Loucy (cell line): ENCODE measurements at regions not wholly inside any gene's neighbourhood (a gene's known extent, or its start where the extent isn't known, plus 50 kb on each side); places are given as distances from the start of the nearest gene placed in this dataset.

Experiments used
- H2AFZ ChIP-seq: fragments of 200-600 bp; sonication (generic); 2 replicates; pipeline ENCODE4 v1.6.0; 2016; ENCODE audit warnings: antibody characterized with exemption, mild to moderate bottlenecking, low read length, moderate library complexity
- H3F3A ChIP-seq: fragments of 200-600 bp; 2 replicates; pipeline ENCODE4 v1.6.0; 2016; ENCODE audit warnings: antibody characterized with exemption, low read depth, mild to moderate bottlenecking
- H3K27me3 ChIP-seq: fragments of 200-600 bp; sonication (generic); 2 replicates; pipeline ENCODE4 v1.6.1; 2014; ENCODE audit warnings: low read length, mild to moderate bottlenecking; ENCODE audit not compliant: insufficient read depth, poor library complexity, severe bottlenecking
- H3K36me3 ChIP-seq: fragments of 200-600 bp; sonication (generic); 2 replicates; pipeline ENCODE4 v1.6.1; 2016; ENCODE audit warnings: low read length; ENCODE audit not compliant: insufficient read depth
- H3K4me1 ChIP-seq: fragments of 200-600 bp; sonication (generic); 2 replicates; pipeline ENCODE4 v1.5.1; 2014; ENCODE audit warnings: low read length, mild to moderate bottlenecking; ENCODE audit not compliant: insufficient read depth, poor library complexity, severe bottlenecking
- H3K4me2 ChIP-seq: fragments of 200-600 bp; sonication (generic); 2 replicates; pipeline ENCODE4 v1.6.0; 2014; ENCODE audit warnings: antibody characterized with exemption, low read length, low read depth, mild to moderate bottlenecking; ENCODE audit not compliant: poor library complexity, severe bottlenecking
- H3K4me3 ChIP-seq: fragments of 200-600 bp; sonication (generic); 2 replicates; pipeline ENCODE4 v1.5.1; 2014; ENCODE audit warnings: low read length, mild to moderate bottlenecking, mixed read lengths; ENCODE audit not compliant: poor library complexity, severe bottlenecking
- H3K79me2 ChIP-seq: fragments of 200-600 bp; sonication (generic); 2 replicates; pipeline ENCODE4 v1.6.1; 2014; ENCODE audit warnings: low read length; ENCODE audit not compliant: insufficient read depth
- H3K9ac ChIP-seq: fragments of 200-600 bp; sonication (generic); 2 replicates; pipeline ENCODE4 v1.6.0; 2014; ENCODE audit warnings: mild to moderate bottlenecking, low read depth, low read length, moderate library complexity; ENCODE audit not compliant: poor library complexity, severe bottlenecking
- H3K9me2 ChIP-seq: fragments of 200-600 bp; sonication (generic); replicated peaks from 2 replicates; pipeline ENCODE4 v1.6.1; 2016; ENCODE audit warnings: low read depth, low read length, mixed read lengths
- H3K9me3 ChIP-seq: fragments of 200-600 bp; sonication (generic); 2 replicates; pipeline ENCODE4 v1.6.1; 2014; ENCODE audit warnings: mild to moderate bottlenecking, antibody characterized with exemption, low read length, low read depth; ENCODE audit not compliant: insufficient read depth
- H4K20me1 ChIP-seq: fragments of 200-600 bp; sonication (generic); 2 replicates; pipeline ENCODE4 v1.6.0; 2014; ENCODE audit warnings: antibody characterized with exemption, low read length, mild to moderate bottlenecking; ENCODE audit not compliant: insufficient read depth, poor library complexity, severe bottlenecking
- CTCF ChIP-seq: fragments of 200-600 bp; sonication (generic); conservative IDR thresholded peaks from 2 replicates; pipeline ENCODE4 v1.5.1; 2014; ENCODE audit warnings: mild to moderate bottlenecking, antibody characterized with exemption, low read length
- EZH2phosphoT487 ChIP-seq: fragments of 200-600 bp; IDR thresholded peaks from 2 replicates; pipeline ENCODE4 v1.6.1; 2018; ENCODE audit warnings: antibody characterized with exemption, mild to moderate bottlenecking, moderate library complexity, borderline replicate concordance

- H3K4me3 ChIP-seq = no peak overlapping the region
- no peaks in the 10 kb centered on the region for H3K9me3 ChIP-seq
- TF ChIP-seq EZH2phosphoT487 (no peak), CTCF (no peak)
- H3K27me3 ChIP-seq = no peaks in the 10 kb centered on the region
- no peak overlapping the region for H3K9ac ChIP-seq
- no peak overlapping the region for H2AFZ ChIP-seq
- no peaks in the 10 kb centered on the region for H3K9me2 ChIP-seq
- no peaks in the 10 kb centered on the region for H3K36me3 ChIP-seq
- no peaks in the 10 kb centered on the region for H3F3A ChIP-seq
- H4K20me1 ChIP-seq = no peaks in the 10 kb centered on the region
- H3K4me1 ChIP-seq = no peaks in the 10 kb centered on the region
- H3K4me2 ChIP-seq = no peak overlapping the region
- no peaks in the 10 kb centered on the region for H3K79me2 ChIP-seq
Measured at GRCh38 chr13:86309881-86310280, 510.7 kb upstream of the SLITRK6 start.

GRCh38 chr13:86313421-86313820 is 514.2 kb upstream of the SLITRK6 start:
- no peak for TF ChIP-seq CTCF
- TF ChIP-seq EZH2phosphoT487 = no peak
- H3K9me2 ChIP-seq = no peaks in the 10 kb centered on the region

GRCh38 chr13:86318450-86318849 is 519.2 kb upstream of the SLITRK6 start:
- Histone ChIP-seq H3K36me3 (no peaks in the 10 kb centered on the region), H3K79me2 (no peaks in the 10 kb centered on the region), H3K9ac (no peak overlapping the region), H3K4me1 (no peaks in the 10 kb centered on the region), H3K9me2 (no peaks in the 10 kb centered on the region), H3K4me3 (no peak overlapping the region), H2AFZ (no peak overlapping the region), H3K27me3 (no peaks in the 10 kb centered on the region), H4K20me1 (no peaks in the 10 kb centered on the region), H3F3A (no peaks in the 10 kb centered on the region), H3K4me2 (no peak overlapping the region), H3K9me3 (no peaks in the 10 kb centered on the region)
- no peak for TF ChIP-seq CTCF
- no peak for TF ChIP-seq EZH2phosphoT487

More at GRCh38 chr13:86313421-86313820, 514.2 kb upstream of the SLITRK6 start:
- Histone ChIP-seq H3F3A (no peaks in the 10 kb centered on the region), H2AFZ (no peak overlapping the region), H3K9me3 (no peaks in the 10 kb centered on the region), H3K36me3 (no peaks in the 10 kb centered on the region), H3K4me3 (no peak overlapping the region), H4K20me1 (no peaks in the 10 kb centered on the region), H3K4me2 (no peak overlapping the region), H3K4me1 (no peaks in the 10 kb centered on the region), H3K79me2 (no peaks in the 10 kb centered on the region), H3K27me3 (no peaks in the 10 kb centered on the region), H3K9ac (no peak overlapping the region)
